ENCODE measurements at regions not wholly inside any gene's neighbourhood (a gene's known extent, or its start where the extent isn't known, plus 50 kb on each side); places are given as distances from the start of the nearest gene placed in this dataset.

DNA sequence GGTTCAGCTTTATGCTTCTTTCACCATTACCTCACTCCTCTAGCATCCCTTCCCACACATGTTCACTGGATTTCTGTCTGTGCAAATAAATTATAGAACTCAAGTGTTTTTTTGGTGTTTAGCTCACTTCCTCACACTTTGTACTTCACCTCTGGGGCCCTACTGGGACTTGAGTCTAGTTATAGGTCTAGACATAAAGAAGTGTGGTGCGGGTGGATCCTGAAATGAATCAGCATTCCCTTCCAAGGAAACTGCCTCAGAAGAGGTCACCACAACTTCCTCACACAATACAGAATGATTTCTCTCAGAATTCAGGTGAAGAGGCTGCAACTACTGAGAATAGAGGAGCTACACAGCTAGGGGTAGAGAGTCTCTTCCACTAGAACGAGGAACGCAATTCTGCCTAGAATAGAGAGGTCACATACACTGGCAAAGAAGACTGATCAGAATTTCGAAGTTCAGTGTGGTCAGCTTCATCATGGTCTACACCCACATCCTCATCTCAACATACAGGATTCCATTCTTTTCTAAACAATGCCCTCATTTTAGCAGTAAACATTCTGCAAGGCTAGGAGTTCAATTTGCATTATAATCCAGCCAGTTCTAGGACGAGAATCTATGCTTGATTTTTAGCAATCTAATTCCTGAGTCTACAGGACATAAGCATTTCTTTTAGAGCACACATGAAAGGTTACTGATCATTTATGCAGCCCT lies 938.7 kb upstream of the PHF14 start:
- TF ChIP-seq, protein P1, sequence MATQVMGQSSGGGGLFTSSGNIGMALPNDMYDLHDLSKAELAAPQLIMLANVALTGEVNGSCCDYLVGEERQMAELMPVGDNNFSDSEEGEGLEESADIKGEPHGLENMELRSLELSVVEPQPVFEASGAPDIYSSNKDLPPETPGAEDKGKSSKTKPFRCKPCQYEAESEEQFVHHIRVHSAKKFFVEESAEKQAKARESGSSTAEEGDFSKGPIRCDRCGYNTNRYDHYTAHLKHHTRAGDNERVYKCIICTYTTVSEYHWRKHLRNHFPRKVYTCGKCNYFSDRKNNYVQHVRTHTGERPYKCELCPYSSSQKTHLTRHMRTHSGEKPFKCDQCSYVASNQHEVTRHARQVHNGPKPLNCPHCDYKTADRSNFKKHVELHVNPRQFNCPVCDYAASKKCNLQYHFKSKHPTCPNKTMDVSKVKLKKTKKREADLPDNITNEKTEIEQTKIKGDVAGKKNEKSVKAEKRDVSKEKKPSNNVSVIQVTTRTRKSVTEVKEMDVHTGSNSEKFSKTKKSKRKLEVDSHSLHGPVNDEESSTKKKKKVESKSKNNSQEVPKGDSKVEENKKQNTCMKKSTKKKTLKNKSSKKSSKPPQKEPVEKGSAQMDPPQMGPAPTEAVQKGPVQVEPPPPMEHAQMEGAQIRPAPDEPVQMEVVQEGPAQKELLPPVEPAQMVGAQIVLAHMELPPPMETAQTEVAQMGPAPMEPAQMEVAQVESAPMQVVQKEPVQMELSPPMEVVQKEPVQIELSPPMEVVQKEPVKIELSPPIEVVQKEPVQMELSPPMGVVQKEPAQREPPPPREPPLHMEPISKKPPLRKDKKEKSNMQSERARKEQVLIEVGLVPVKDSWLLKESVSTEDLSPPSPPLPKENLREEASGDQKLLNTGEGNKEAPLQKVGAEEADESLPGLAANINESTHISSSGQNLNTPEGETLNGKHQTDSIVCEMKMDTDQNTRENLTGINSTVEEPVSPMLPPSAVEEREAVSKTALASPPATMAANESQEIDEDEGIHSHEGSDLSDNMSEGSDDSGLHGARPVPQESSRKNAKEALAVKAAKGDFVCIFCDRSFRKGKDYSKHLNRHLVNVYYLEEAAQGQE (IDR thresholded peaks at IDR 0.05; ENCODE audit: insufficient read depth in 1 of 2, low read depth in 2 of 2, low read length in 2 of 2), result no peak
- TF ChIP-seq TAF1 (IDR thresholded peaks at IDR 0.05; ENCODE audit: borderline replicate concordance, insufficient read depth, low read length), result no peak
- TF ChIP-seq POLR2AphosphoS5 (IDR thresholded peaks at IDR 0.05; ENCODE audit: low read depth, low read length), result no peak
- TF ChIP-seq SIN3A (IDR thresholded peaks at IDR 0.05; ENCODE audit: borderline replicate concordance, insufficient read depth, low read length), result no peak
- no peak for TF ChIP-seq FOXP2 (optimal IDR thresholded peaks at IDR 0.05; ENCODE audit: borderline replicate concordance, extremely low read depth, extremely low read length, insufficient read depth)

Measured in PFSK-1 (cell line).